A549 (cell line): ENCODE measurements at regions not wholly inside any gene's neighbourhood (a gene's known extent, or its start where the extent isn't known, plus 50 kb on each side); places are given as distances from the start of the nearest gene placed in this dataset.

ENCODE experiments used
- ATAC-seq, 2 experiments: fragments of 200-7000 bp in 1 of 2; fragments of >200 bp in 1 of 2; cut with Nextera tagmentation in 1 of 2; cut with Tn5 transposase in 1 of 2; 3 replicates each; pipeline versions ENCODE4 v1.8.0 to v1.9.1; 2018 to 2020; ENCODE audit warnings: mild to moderate bottlenecking in 1 of 2, moderate library complexity in 1 of 2
- CTCF ChIA-PET: fragments of 300-600 bp; sonication (Branson Sonifier 250); formaldehyde crosslinking; extraction: SDS; loops from one replicate; lab custom pipeline; 2021; ENCODE audit warnings: antibody characterized with exemption, inconsistent platforms; lab: Yijun Ruan, JAX
- POLR2A ChIA-PET: fragments of 350-600 bp; formaldehyde crosslinking; extraction: SDS; loops from one replicate; lab custom pipeline; 2021; ENCODE audit warnings: antibody characterized with exemption, inconsistent platforms; lab: Yijun Ruan, JAX
- DNase-seq, 2 experiments: peaks; one replicate each; pipeline versions ENCODE4 v3.0.0 to v3.0.0-alpha.2; 2011 to 2016; ENCODE audit warnings: low read depth in 1 of 2, low spot score in 1 of 2
- FAIRE-seq: peaks from 2 replicates; lab custom pipeline; 2011; peaks lifted over from hg19 to GRCh38; lab: Jason Lieb, UNC
- H3K27ac ChIP-seq, 2 experiments: fragments of >200 bp; sonication (Bioruptor Twin); formaldehyde crosslinking; 3 replicates each; pipeline ENCODE4 v1.5.1; 2016 to 2017
- H3K4me1 ChIP-seq: fragments of >200 bp; sonication (Bioruptor Twin); formaldehyde crosslinking; 3 replicates; pipeline ENCODE4 v1.6.1; 2016
- H3K4me2 ChIP-seq: fragments of >200 bp; sonication (Bioruptor Twin); formaldehyde crosslinking; 3 replicates; pipeline ENCODE4 v1.6.1; 2016
- H3K4me3 ChIP-seq: fragments of >200 bp; sonication (Bioruptor Twin); formaldehyde crosslinking; 3 replicates; pipeline ENCODE4 v1.5.1; 2016
- H3K9me3 ChIP-seq: fragments of >200 bp; sonication (Bioruptor Twin); formaldehyde crosslinking; 3 replicates; pipeline ENCODE4 v1.6.1; 2016
- BHLHE40 ChIP-seq: IDR thresholded peaks from 2 replicates; pipeline ENCODE4 v1.6.1; 2012; ENCODE audit warnings: low read depth, low read length, inconsistent platforms
- CTCF ChIP-seq: fragments of >200 bp; sonication (Bioruptor Twin); formaldehyde crosslinking; IDR thresholded peaks from 3 replicates; pipeline ENCODE4 v1.5.1; 2016
- EP300 ChIP-seq, 2 experiments: fragments of >200 bp; sonication (Bioruptor Twin); formaldehyde crosslinking; IDR thresholded peaks; 2 replicates in 1 of 2; 3 replicates in 1 of 2; pipeline ENCODE4 v1.6.1; 2016 to 2017
- ESRRA ChIP-seq: fragments of 150-350 bp; IDR thresholded peaks from 2 replicates; pipeline ENCODE4 v1.6.1; 2014; ENCODE audit warnings: mild to moderate bottlenecking, low read length, borderline replicate concordance
- FOSB ChIP-seq: fragments of 250-450 bp; sonication (Bioruptor Pico); IDR thresholded peaks from 2 replicates; pipeline ENCODE4 v1.5.0; 2020; ENCODE audit warnings: mild to moderate bottlenecking, moderate library complexity
- FOSL2 ChIP-seq, 2 experiments: fragments of 450-650 bp in 1 of 2; fragments of >200 bp in 1 of 2; sonication (Bioruptor Twin) in 1 of 2; formaldehyde crosslinking; IDR thresholded peaks; 2 replicates each; pipeline versions ENCODE4 v1.5.0 to v1.6.1; 2016 to 2020; ENCODE audit warnings: mild to moderate bottlenecking in 1 of 2, moderate library complexity in 1 of 2
- HEYL ChIP-seq: fragments of 250-450 bp; sonication (Bioruptor Pico); IDR thresholded peaks from 2 replicates; pipeline ENCODE4 v1.8.0; 2021; ENCODE audit warnings: mild to moderate bottlenecking, moderate library complexity
- JUNB ChIP-seq: fragments of >200 bp; sonication (Bioruptor Twin); formaldehyde crosslinking; IDR thresholded peaks from 2 replicates; pipeline ENCODE4 v1.6.1; 2016
- KDM1A ChIP-seq: fragments of 200-600 bp; sonication (generic); IDR thresholded peaks from 2 replicates; pipeline ENCODE4 v1.6.1; 2016; ENCODE audit warnings: low read depth, mild to moderate bottlenecking
- MAX ChIP-seq: IDR thresholded peaks from 2 replicates; pipeline ENCODE4 v1.6.1; 2012
- MAZ ChIP-seq: fragments of 150-350 bp; IDR thresholded peaks from 2 replicates; pipeline ENCODE4 v1.6.1; 2014; ENCODE audit warnings: antibody characterized with exemption, low read depth, low read length, borderline replicate concordance
- NR3C1 ChIP-seq: fragments of >200 bp; sonication (Bioruptor Twin); formaldehyde crosslinking; IDR thresholded peaks from 3 replicates; pipeline ENCODE4 v1.6.1; 2017
- POLR2A ChIP-seq: IDR thresholded peaks from 2 replicates; pipeline ENCODE4 v1.6.1; 2012; ENCODE audit warnings: mild to moderate bottlenecking, low read length
- RAD21 ChIP-seq, 2 experiments: fragments of >200 bp in 1 of 2; sonication (Bioruptor Twin) in 1 of 2; formaldehyde crosslinking in 1 of 2; IDR thresholded peaks in 1 of 2; conservative IDR thresholded peaks in 1 of 2; 2 replicates in 1 of 2; 3 replicates in 1 of 2; pipeline ENCODE4 v1.6.1; 2012 to 2018; ENCODE audit warnings: inconsistent platforms in 1 of 2
- RNF2 ChIP-seq: fragments of 200-600 bp; sonication (generic); IDR thresholded peaks from 2 replicates; pipeline ENCODE4 v1.6.1; 2016; ENCODE audit warnings: low read depth, mild to moderate bottlenecking, antibody characterized with exemption, moderate library complexity, borderline replicate concordance
- USF2 ChIP-seq: fragments of 450-650 bp; IDR thresholded peaks from 2 replicates; pipeline ENCODE4 v1.6.1; 2014; ENCODE audit warnings: antibody characterized with exemption
- ZFP36 ChIP-seq: fragments of 450-650 bp; IDR thresholded peaks from 2 replicates; pipeline ENCODE4 v1.6.1; 2014; ENCODE audit warnings: borderline replicate concordance; ENCODE audit not compliant: partially characterized antibody
- WGBS: methylation state at CpG from one replicate; pipeline ENCODE4 v1.1.6; 2017; ENCODE audit errors: missing lambda C conversion rate; 5-methylcytosine and 5-hydroxymethylcytosine counted together
- TF ChIP-seq, protein P1 (sequence below): fragments of 200-600 bp; sonication (generic); IDR thresholded peaks from 2 replicates; pipeline ENCODE4 v1.6.1; 2016; ENCODE audit warnings: antibody characterized with exemption, mild to moderate bottlenecking, moderate library complexity

DNA sequence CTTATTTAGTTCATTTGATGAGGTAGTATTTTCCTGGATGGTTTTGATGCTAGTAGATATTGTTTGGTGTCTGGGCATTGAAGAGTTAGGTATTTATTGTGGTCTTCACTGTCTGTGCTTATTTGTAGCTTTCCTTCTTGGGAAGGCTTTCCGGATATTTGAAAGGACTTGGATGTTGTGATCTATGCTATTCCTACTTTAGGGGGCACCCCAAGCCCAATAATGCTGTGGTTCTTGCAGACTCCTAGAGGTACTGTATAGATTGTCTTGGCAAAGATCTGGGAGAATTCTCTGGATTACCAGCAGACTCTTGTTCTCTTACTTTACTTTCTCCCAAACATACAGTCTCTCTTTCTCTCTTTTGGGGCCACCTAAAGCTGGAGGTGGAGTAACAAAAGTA, 315.7 kb downstream of the MAT2B start:
- CTCF ChIA-PET = no interaction called here
- no peak for FAIRE-seq
- Histone ChIP-seq H3K4me3 (no peak overlapping the region), H3K9me3 (no peaks in the 10 kb centered on the region), H3K4me2 (no peak overlapping the region)
- ATAC-seq = no peak
- WGBS = 14% methylated on average over 1 of the region's 1 CpG
- TF ChIP-seq NR3C1 = no peak
- TF ChIP-seq POLR2A = no peak
- no peak for TF ChIP-seq USF2
- TF ChIP-seq MAX = no peak
- TF ChIP-seq FOSL2 (IDR thresholded peaks at IDR 0.05) = no peak
- no peak for TF ChIP-seq FOSL2 (CRISPR knock-in tag; IDR thresholded peaks at IDR 0.05)
- TF ChIP-seq HEYL (CRISPR knock-in tag) = no peak
- TF ChIP-seq, all 56 proteins: peak for 0
- POLR2A ChIA-PET = no interaction called here
- no peak overlapping the region for H3K27ac ChIP-seq
- H3K4me1 ChIP-seq = no peaks in the 10 kb centered on the region
- no peak for DNase-seq

GRCh38 chr5:163822548-163822947, 317.1 kb downstream of the MAT2B start:
- no peak for ATAC-seq
- TF ChIP-seq BHLHE40 = no peak
- TF ChIP-seq ZFP36 = no peak
- TF ChIP-seq ESRRA = no peak
- CTCF ChIA-PET = no interaction called here

DNA sequence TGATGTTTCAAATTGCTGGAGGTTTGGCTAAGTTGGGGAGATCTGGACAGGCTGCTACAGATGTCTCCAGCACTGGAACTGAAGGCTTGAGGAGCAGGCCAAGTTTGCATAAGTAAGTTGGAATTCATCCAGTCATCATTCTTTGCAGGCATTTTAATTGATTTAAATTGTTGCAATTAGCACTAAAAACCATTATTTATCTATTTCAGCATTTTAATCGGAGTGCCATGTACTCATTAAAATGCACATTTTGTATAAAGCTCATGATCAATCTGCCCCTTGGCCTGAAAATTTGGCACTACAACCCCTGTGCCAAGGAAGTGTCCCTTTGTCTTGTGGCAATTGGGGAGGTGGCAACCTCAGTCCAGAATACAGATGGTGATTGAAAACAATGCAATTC, 320.2 kb downstream of the MAT2B start:
- TF ChIP-seq FOSB (CRISPR knock-in tag) (no peak), RAD21 (conservative IDR thresholded peaks at IDR 0.05 in 1 of 2, IDR thresholded peaks at IDR 0.05 in 1 of 2) (no peak), CTCF (no peak), HEYL (CRISPR knock-in tag) (no peak), RNF2 (no peak), POLR2A (no peak), KDM1A (no peak), MAZ (no peak), JUNB (no peak), USF2 (no peak), EP300 (IDR thresholded peaks at IDR 0.05) (no peak), BHLHE40 (no peak)
- TF ChIP-seq, protein P1, sequence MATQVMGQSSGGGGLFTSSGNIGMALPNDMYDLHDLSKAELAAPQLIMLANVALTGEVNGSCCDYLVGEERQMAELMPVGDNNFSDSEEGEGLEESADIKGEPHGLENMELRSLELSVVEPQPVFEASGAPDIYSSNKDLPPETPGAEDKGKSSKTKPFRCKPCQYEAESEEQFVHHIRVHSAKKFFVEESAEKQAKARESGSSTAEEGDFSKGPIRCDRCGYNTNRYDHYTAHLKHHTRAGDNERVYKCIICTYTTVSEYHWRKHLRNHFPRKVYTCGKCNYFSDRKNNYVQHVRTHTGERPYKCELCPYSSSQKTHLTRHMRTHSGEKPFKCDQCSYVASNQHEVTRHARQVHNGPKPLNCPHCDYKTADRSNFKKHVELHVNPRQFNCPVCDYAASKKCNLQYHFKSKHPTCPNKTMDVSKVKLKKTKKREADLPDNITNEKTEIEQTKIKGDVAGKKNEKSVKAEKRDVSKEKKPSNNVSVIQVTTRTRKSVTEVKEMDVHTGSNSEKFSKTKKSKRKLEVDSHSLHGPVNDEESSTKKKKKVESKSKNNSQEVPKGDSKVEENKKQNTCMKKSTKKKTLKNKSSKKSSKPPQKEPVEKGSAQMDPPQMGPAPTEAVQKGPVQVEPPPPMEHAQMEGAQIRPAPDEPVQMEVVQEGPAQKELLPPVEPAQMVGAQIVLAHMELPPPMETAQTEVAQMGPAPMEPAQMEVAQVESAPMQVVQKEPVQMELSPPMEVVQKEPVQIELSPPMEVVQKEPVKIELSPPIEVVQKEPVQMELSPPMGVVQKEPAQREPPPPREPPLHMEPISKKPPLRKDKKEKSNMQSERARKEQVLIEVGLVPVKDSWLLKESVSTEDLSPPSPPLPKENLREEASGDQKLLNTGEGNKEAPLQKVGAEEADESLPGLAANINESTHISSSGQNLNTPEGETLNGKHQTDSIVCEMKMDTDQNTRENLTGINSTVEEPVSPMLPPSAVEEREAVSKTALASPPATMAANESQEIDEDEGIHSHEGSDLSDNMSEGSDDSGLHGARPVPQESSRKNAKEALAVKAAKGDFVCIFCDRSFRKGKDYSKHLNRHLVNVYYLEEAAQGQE = no peak
- 6% methylated on average over 1 of the region's 1 CpG for WGBS
- ChIA-PET CTCF (no interaction called here), POLR2A (no interaction called here)
- FAIRE-seq (no peak), ATAC-seq (no peak), DNase-seq (no peak)
- Histone ChIP-seq H3K27ac (no peak overlapping the region), H3K4me1 (no peaks in the 10 kb centered on the region), H3K4me2 (no peak overlapping the region), H3K9me3 (no peaks in the 10 kb centered on the region), H3K4me3 (no peak overlapping the region)

More at GRCh38 chr5:163822548-163822947, 317.1 kb downstream of the MAT2B start:
- 2% methylated on average over 4 of the region's 4 CpGs for WGBS
- DNase-seq = no peak
- H3K4me3 ChIP-seq = no peak overlapping the region
- POLR2A ChIA-PET = no interaction called here
- H3K4me1 ChIP-seq = no peaks in the 10 kb centered on the region
- H3K9me3 ChIP-seq = no peaks in the 10 kb centered on the region
- H3K4me2 ChIP-seq = no peak overlapping the region
- FAIRE-seq = no peak
- H3K27ac ChIP-seq = no peak overlapping the region
